ENCODE measurements at regions not wholly inside any gene's neighbourhood (a gene's known extent, or its start where the extent isn't known, plus 50 kb on each side); places are given as distances from the start of the nearest gene placed in this dataset.

DNA sequence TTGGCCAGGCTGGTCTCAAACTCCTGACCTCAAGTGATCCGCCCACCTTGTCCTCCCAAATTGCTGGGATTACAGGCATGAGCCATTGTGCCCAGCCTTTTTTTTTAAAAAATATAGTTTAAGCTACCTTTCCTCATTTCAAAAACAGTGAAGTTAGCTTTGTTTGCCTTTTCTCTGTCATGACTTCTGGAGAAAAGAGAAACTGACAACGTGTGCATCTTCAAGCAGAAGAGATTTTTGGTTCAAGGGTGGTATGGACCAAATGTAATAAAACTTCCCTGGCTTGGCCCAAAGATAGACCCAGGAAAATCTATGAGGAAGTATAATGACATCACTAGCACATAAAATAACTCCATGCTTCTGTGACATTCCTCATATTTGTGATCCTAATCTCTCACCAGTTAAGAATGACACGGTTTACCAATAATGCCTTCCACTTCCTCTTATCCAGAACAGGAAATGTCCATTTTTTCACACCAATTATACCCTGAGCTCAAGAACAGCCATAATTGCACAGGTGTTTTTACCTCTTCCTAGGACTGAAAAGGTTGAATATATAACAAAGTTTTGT lies 781.2 kb upstream of the NR2F2 start:
- TF ChIP-seq, protein P1, sequence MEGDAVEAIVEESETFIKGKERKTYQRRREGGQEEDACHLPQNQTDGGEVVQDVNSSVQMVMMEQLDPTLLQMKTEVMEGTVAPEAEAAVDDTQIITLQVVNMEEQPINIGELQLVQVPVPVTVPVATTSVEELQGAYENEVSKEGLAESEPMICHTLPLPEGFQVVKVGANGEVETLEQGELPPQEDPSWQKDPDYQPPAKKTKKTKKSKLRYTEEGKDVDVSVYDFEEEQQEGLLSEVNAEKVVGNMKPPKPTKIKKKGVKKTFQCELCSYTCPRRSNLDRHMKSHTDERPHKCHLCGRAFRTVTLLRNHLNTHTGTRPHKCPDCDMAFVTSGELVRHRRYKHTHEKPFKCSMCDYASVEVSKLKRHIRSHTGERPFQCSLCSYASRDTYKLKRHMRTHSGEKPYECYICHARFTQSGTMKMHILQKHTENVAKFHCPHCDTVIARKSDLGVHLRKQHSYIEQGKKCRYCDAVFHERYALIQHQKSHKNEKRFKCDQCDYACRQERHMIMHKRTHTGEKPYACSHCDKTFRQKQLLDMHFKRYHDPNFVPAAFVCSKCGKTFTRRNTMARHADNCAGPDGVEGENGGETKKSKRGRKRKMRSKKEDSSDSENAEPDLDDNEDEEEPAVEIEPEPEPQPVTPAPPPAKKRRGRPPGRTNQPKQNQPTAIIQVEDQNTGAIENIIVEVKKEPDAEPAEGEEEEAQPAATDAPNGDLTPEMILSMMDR (conservative IDR thresholded peaks at IDR 0.05; ENCODE audit: low read depth, low read length): no peak
- TF ChIP-seq EZH2 (IDR thresholded peaks at IDR 0.05; ENCODE audit: borderline replicate concordance, low read depth, low read length, poor library complexity, severe bottlenecking): no peak
